Activated naive CD4-positive, alpha-beta T cell treated with anti-CD3 and anti-CD28 coated beads for 36 hours (primary cell): ENCODE measurements at regions not wholly inside any gene's neighbourhood (a gene's known extent, or its start where the extent isn't known, plus 50 kb on each side); places are given as distances from the start of the nearest gene placed in this dataset.

Experiments used
- CTCF ChIA-PET: fragments of 350-600 bp; sonication (Branson Sonifier 250); formaldehyde crosslinking; loops from one replicate; lab custom pipeline; 2021; ENCODE audit warnings: antibody characterized with exemption; lab: Charles Lee
- DNase-seq: peaks from one replicate; pipeline ENCODE4 v3.0.0-alpha.2; 2020
- H3K27ac Mint-ChIP-seq: one replicate; pipeline ENCODE4 v1.8.0; 2021; ENCODE audit warnings: mild to moderate bottlenecking, mixed read lengths
- H3K27me3 Mint-ChIP-seq: one replicate; pipeline ENCODE4 v1.8.0; 2021; ENCODE audit warnings: low read depth, mixed read lengths
- H3K36me3 Mint-ChIP-seq: one replicate; pipeline ENCODE4 v1.8.0; 2021; ENCODE audit warnings: low read depth, mixed read lengths
- H3K4me1 Mint-ChIP-seq: one replicate; pipeline ENCODE4 v1.8.0; 2021; ENCODE audit warnings: low read depth, mixed read lengths
- H3K4me3 Mint-ChIP-seq: one replicate; pipeline ENCODE4 v1.8.0; 2021; ENCODE audit warnings: mild to moderate bottlenecking, moderate library complexity, mixed read lengths
- H3K9me3 Mint-ChIP-seq: one replicate; pipeline ENCODE4 v1.8.0; 2021; ENCODE audit warnings: mixed read lengths
- intact Hi-C: fragments of 100-400 bp; cut with micrococcal nuclease; formaldehyde crosslinking; loops from one replicate; pipeline ENCODE4 v1.15.1; 2023

DNA sequence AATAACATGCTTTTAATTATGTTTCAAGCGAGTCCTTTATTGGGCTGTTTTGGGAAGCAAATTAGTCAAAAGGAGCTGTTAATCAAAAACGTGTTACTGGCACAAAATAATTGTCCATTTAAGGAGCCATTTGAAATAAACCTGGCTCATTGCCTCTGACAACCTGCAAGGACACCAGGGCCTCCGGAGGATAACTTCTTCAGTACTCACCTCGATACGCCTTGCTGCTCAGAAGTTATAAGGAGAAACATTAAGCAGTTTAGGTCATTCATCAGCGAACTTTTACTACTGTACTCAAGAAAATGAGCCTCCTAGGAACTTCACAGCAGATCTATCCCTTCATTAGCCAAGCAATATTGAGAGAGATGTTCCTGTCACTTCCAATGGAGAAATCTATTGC is 1579.2 kb upstream of the ACVR2A start:
- Mint-ChIP-seq H3K9me3 (peaks cover 7% of the 10 kb centered on the region), H3K27ac (no peak overlapping the region), H3K4me3 (no peak overlapping the region), H3K36me3 (no peaks in the 10 kb centered on the region), H3K4me1 (no peaks in the 10 kb centered on the region), H3K27me3 (no peaks in the 10 kb centered on the region)
- intact Hi-C loops: no loop called here
- no peak for DNase-seq
- CTCF ChIA-PET: no interaction called here

- no peaks in the 10 kb centered on the region for H3K27me3 Mint-ChIP-seq
- DNase-seq: no peak
- CTCF ChIA-PET: no interaction called here
- no peaks in the 10 kb centered on the region for H3K4me1 Mint-ChIP-seq
- peaks cover 7% of the 10 kb centered on the region for H3K9me3 Mint-ChIP-seq
- H3K36me3 Mint-ChIP-seq: no peaks in the 10 kb centered on the region
- intact Hi-C loops: no loop called here
- H3K4me3 Mint-ChIP-seq: no peak overlapping the region
- no peak overlapping the region for H3K27ac Mint-ChIP-seq
These were observed 1582.2 kb upstream of the ACVR2A start for GRCh38 chr2:146262606-146263005.

DNA sequence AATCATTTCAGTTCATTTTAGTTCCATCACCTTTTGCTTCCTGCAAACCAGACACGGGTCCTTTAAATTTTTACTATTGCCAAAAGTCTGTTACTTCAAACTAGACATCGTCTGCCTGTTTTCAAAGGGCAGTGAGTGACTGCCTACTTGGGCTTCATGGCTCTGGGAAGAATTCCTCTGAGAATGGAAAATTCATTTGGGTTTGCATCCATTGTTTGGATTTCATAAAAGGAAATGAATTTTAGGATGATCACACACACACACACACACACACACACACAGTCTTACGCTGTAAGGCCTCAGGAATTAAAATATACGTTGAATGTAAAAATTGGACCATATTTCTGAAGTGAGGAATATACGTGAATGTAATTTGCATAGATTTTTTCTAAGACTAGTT is 1584.3 kb upstream of the ACVR2A start:
- H3K4me1 Mint-ChIP-seq: no peaks in the 10 kb centered on the region
- CTCF ChIA-PET: no interaction called here
- H3K4me3 Mint-ChIP-seq: no peak overlapping the region
- H3K27me3 Mint-ChIP-seq: no peaks in the 10 kb centered on the region
- no peak for DNase-seq
- H3K9me3 Mint-ChIP-seq: peaks cover 7% of the 10 kb centered on the region
- intact Hi-C loops: no loop called here
- H3K27ac Mint-ChIP-seq: no peak overlapping the region
- H3K36me3 Mint-ChIP-seq: no peaks in the 10 kb centered on the region

DNA sequence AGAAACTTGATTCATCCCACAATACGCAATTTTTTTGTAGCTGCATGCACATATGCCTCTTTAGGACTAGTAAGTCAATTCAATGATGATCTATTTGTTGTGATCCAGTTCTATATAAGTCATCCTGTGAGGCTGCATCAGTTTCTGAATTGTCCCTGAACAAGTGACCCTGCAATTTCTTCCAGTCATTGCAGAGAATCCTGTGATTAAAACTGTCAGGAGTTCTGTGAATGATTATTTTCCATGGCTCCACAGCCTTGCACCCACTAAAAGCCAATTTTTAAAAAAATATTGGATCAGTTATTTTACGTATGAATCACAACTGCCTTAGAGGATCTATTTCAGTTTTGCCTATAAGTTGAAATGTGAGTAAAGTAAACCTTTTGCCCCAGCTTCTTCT is 1585.0 kb upstream of the ACVR2A start:
- peaks cover 7% of the 10 kb centered on the region for H3K9me3 Mint-ChIP-seq
- H3K4me3 Mint-ChIP-seq: no peak overlapping the region
- no peaks in the 10 kb centered on the region for H3K27me3 Mint-ChIP-seq
- no peaks in the 10 kb centered on the region for H3K4me1 Mint-ChIP-seq
- H3K36me3 Mint-ChIP-seq: no peaks in the 10 kb centered on the region
- intact Hi-C loops: no loop called here
- no peak overlapping the region for H3K27ac Mint-ChIP-seq
- CTCF ChIA-PET: no interaction called here
- DNase-seq: no peak

DNA sequence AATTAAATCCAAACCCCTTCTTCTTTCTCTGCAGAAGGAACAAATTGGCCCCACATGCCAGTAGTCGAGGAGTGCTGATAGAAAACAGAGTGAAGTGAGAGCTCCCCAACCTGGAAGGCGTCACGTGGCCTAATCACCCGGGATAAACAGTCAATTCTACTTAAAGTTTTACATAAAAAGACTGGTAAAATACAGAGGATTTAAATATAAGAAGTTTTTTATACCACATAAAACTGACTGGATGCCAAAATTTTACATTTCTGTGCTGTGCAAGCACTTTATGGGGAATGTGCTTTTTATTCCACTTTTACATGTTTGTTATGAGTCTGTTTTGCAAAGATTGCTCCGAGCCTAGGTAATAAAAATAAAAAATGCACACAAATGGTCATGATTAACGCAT is 1586.8 kb upstream of the ACVR2A start:
- no peaks in the 10 kb centered on the region for H3K27me3 Mint-ChIP-seq
- H3K4me1 Mint-ChIP-seq: no peaks in the 10 kb centered on the region
- H3K4me3 Mint-ChIP-seq: no peak overlapping the region
- peaks cover 4% of the 10 kb centered on the region for H3K9me3 Mint-ChIP-seq
- H3K27ac Mint-ChIP-seq: no peak overlapping the region
- no peaks in the 10 kb centered on the region for H3K36me3 Mint-ChIP-seq
- DNase-seq: no peak
- CTCF ChIA-PET: no interaction called here
- intact Hi-C loops: no loop called here

DNA sequence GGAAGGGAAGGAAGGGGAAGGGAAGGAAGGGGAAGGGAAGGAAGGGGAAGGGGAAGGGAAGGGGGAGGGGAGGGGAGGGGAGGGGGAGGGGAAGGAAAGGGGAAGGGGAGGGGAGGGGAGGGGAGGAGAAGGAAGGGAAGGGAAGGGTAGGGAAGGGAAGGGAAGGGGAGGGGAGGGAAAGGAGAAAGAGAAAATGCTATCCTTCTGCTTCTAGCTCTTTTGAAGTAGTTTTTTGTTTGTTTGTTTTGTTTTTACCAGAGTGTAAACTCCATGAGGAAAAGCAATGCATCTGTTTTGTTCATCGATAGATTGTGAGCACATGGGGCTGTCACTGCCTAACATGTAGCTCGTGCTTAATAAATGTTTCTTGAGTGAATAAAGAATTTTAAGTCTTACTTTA is 1592.7 kb upstream of the ACVR2A start:
- no peaks in the 10 kb centered on the region for H3K27me3 Mint-ChIP-seq
- DNase-seq: no peak
- H3K27ac Mint-ChIP-seq: no peak overlapping the region
- CTCF ChIA-PET: no interaction called here
- H3K4me3 Mint-ChIP-seq: no peak overlapping the region
- intact Hi-C loops: no loop called here
- H3K4me1 Mint-ChIP-seq: no peaks in the 10 kb centered on the region
- no peaks in the 10 kb centered on the region for H3K9me3 Mint-ChIP-seq
- no peaks in the 10 kb centered on the region for H3K36me3 Mint-ChIP-seq

- no peak for DNase-seq
- Mint-ChIP-seq H3K36me3 (no peaks in the 10 kb centered on the region), H3K4me3 (no peak overlapping the region), H3K9me3 (no peaks in the 10 kb centered on the region), H3K27me3 (no peaks in the 10 kb centered on the region), H3K4me1 (no peaks in the 10 kb centered on the region), H3K27ac (no peak overlapping the region)
- intact Hi-C loops: no loop called here
- CTCF ChIA-PET: no interaction called here
These were observed 1593.5 kb upstream of the ACVR2A start for GRCh38 chr2:146251328-146251727.

DNA sequence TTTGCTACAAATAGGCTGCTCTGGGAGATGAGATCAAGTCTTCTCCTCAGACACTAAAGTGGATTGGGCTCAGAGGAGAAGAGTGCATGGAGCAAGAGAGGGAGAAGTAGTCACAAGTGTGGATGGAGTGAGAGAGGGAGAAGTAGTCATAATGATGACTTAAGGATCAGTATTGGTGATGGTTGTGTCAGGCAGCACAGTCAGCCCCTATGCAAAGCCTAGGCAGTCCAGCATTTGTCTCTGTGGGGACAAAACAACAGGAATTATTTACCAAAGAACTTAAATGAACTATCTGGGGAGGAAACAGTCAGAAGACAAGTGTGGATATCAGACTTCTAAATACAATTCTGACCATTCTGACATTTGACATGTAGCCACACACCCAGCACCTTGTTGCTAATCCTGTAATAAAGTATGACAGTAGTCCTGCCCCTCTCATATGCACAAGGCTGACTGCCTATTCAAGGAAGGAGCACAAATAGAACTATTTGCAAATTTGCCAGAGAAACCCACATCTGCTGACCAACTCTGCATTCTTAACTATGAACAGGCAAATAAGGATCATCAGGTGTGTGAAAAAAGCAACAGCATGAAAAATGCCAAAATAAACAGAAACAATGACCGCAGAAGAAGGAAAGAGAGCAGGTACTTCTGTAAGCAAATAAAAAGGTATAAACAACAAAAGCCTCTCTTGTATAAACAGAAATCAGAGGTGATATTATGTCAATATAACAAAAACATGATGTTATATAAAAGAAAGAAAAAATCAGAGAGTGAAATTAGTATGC is 1597.9 kb upstream of the ACVR2A start:
- H3K27ac Mint-ChIP-seq: no peak overlapping the region

GRCh38 chr2:146246002-146246735 is 1598.7 kb upstream of the ACVR2A start:
- no peaks in the 10 kb centered on the region for H3K27me3 Mint-ChIP-seq
- no peak for DNase-seq
- intact Hi-C loops: no loop called here
- CTCF ChIA-PET: no interaction called here
- no peaks in the 10 kb centered on the region for H3K4me1 Mint-ChIP-seq
- H3K36me3 Mint-ChIP-seq: no peaks in the 10 kb centered on the region
- no peaks in the 10 kb centered on the region for H3K9me3 Mint-ChIP-seq
- H3K27ac Mint-ChIP-seq: no peak overlapping the region
- no peak overlapping the region for H3K4me3 Mint-ChIP-seq

More for the DNA sequence above, 1597.9 kb upstream of the ACVR2A start:
- no peaks in the 10 kb centered on the region for H3K27me3 Mint-ChIP-seq
- no peaks in the 10 kb centered on the region for H3K4me1 Mint-ChIP-seq
- intact Hi-C loops: no loop called here
- no peak for DNase-seq
- CTCF ChIA-PET: no interaction called here
- no peaks in the 10 kb centered on the region for H3K36me3 Mint-ChIP-seq
- H3K9me3 Mint-ChIP-seq: no peaks in the 10 kb centered on the region
- no peak overlapping the region for H3K4me3 Mint-ChIP-seq

DNA sequence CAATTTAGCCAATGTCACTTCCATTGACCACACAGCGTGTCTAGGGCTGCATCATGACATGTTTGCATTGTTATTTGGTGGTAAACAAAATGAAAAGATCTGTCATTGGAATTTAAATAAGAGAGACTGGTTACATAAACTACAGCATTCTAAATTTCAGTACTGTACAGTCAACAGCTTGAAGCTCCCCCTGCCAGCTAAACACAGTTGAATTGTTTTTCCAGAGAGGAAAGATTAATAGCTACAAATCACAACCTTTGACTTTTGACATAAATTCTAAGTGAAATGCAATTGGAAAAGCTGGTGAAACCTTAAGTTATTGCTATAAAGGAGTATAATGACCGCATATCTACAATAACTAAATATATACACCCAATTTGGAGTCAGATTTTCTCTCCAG is 1600.0 kb upstream of the ACVR2A start:
- DNase-seq: no peak
- intact Hi-C loops: no loop called here
- Mint-ChIP-seq H3K27ac (no peak overlapping the region), H3K9me3 (no peaks in the 10 kb centered on the region), H3K4me1 (no peaks in the 10 kb centered on the region), H3K4me3 (no peak overlapping the region), H3K36me3 (no peaks in the 10 kb centered on the region), H3K27me3 (no peaks in the 10 kb centered on the region)
- CTCF ChIA-PET: no interaction called here

DNA sequence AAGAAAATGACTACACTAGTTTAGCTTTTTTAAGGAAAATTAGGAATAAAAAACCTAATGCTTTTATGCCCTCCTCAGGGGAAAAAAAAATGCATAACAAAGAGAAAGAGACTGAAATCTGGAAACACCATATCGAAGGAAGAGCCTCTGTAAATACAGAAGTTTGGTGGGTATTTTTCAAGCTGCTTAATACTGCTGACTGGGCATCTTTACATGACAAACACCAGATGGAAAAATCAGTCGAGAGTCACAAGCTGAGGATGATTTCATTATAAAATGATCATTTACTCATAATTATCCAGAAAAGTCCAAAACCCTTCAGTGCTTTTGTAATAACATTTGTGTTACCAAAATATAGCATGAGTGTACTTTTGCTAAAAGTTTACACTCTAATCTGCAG is 1600.7 kb upstream of the ACVR2A start:
- Mint-ChIP-seq H3K27me3 (no peaks in the 10 kb centered on the region), H3K36me3 (no peaks in the 10 kb centered on the region), H3K27ac (no peak overlapping the region), H3K4me3 (no peak overlapping the region), H3K4me1 (no peaks in the 10 kb centered on the region), H3K9me3 (no peaks in the 10 kb centered on the region)
- no peak for DNase-seq
- CTCF ChIA-PET: no interaction called here
- intact Hi-C loops: no loop called here

DNA sequence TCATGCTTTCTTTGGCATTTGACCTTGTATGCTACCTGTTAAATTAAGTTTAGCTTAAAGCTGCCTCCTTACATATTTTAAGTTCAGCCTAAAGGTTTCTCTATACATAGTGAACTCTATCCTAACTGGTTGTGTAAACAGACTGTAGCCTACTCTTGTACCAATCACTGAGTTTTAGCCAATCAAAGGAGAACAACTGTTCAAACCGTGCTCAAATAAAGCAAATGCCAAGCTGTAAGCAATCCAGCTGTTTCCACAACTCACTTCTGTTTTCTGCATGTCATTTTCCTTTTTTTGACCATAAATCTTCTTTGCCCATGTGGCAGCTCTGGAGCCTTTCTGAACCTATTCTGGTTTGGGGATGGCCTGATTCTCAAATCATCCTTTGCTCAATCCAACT is 1603.8 kb upstream of the ACVR2A start:
- Mint-ChIP-seq H3K9me3 (no peaks in the 10 kb centered on the region), H3K4me1 (no peaks in the 10 kb centered on the region), H3K27ac (no peak overlapping the region), H3K27me3 (no peaks in the 10 kb centered on the region), H3K4me3 (no peak overlapping the region), H3K36me3 (no peaks in the 10 kb centered on the region)
- CTCF ChIA-PET: interaction anchor here (0.6 kb wide), 1 partner anchor 15 kb away, joined by 3 read pairs; no protein-coding TSS in a partner anchor
- no peak for DNase-seq
- intact Hi-C loops: no loop called here

- DNase-seq: no peak
- Mint-ChIP-seq H3K36me3 (no peaks in the 10 kb centered on the region), H3K4me1 (no peaks in the 10 kb centered on the region), H3K27ac (no peak overlapping the region), H3K4me3 (no peak overlapping the region), H3K27me3 (no peaks in the 10 kb centered on the region), H3K9me3 (no peaks in the 10 kb centered on the region)
- CTCF ChIA-PET: interaction anchor here (0.6 kb wide), 1 partner anchor 14 kb away, joined by 3 read pairs; no protein-coding TSS in a partner anchor
- intact Hi-C loops: no loop called here
These were observed 1604.4 kb upstream of the ACVR2A start for GRCh38 chr2:146240391-146240790.
